ENCODE measurements at regions not wholly inside any gene's neighbourhood (a gene's known extent, or its start where the extent isn't known, plus 50 kb on each side); places are given as distances from the start of the nearest gene placed in this dataset.

DNA sequence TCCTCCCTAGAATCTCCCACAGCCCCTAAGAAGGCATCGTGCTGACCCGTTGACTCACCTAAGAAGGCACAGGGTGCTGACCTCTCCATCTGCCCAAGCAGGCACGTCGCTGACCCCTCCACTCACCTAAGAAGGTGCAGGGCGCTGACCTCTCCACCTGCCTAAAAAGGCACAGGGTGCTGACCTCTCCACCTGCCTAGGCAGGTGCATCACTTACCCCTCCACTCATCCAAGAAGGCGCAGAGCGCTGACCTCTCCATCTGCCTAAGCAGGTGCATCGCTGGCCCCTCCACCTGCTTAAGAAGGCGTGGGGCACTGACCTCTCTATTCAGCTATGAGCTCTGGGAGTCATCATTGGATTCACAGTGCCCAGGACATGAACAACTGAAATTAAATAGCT lies 54.4 kb upstream of the FCN1 start (continued):
- no peak for TF ChIP-seq MYC (IDR thresholded peaks at IDR 0.05; ENCODE audit: insufficient read depth, insufficient read length, insufficient replicate concordance, low read length, severe bottlenecking)
- TF ChIP-seq, protein P1, sequence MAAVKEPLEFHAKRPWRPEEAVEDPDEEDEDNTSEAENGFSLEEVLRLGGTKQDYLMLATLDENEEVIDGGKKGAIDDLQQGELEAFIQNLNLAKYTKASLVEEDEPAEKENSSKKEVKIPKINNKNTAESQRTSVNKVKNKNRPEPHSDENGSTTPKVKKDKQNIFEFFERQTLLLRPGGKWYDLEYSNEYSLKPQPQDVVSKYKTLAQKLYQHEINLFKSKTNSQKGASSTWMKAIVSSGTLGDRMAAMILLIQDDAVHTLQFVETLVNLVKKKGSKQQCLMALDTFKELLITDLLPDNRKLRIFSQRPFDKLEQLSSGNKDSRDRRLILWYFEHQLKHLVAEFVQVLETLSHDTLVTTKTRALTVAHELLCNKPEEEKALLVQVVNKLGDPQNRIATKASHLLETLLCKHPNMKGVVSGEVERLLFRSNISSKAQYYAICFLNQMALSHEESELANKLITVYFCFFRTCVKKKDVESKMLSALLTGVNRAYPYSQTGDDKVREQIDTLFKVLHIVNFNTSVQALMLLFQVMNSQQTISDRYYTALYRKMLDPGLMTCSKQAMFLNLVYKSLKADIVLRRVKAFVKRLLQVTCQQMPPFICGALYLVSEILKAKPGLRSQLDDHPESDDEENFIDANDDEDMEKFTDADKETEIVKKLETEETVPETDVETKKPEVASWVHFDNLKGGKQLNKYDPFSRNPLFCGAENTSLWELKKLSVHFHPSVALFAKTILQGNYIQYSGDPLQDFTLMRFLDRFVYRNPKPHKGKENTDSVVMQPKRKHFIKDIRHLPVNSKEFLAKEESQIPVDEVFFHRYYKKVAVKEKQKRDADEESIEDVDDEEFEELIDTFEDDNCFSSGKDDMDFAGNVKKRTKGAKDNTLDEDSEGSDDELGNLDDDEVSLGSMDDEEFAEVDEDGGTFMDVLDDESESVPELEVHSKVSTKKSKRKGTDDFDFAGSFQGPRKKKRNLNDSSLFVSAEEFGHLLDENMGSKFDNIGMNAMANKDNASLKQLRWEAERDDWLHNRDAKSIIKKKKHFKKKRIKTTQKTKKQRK (IDR thresholded peaks at IDR 0.05; ENCODE audit: low read depth, low read length) = no peak
- TF ChIP-seq SPI1 (IDR thresholded peaks at IDR 0.05; ENCODE audit: borderline replicate concordance, insufficient read depth, low read depth, low read length) = no peak

DNA sequence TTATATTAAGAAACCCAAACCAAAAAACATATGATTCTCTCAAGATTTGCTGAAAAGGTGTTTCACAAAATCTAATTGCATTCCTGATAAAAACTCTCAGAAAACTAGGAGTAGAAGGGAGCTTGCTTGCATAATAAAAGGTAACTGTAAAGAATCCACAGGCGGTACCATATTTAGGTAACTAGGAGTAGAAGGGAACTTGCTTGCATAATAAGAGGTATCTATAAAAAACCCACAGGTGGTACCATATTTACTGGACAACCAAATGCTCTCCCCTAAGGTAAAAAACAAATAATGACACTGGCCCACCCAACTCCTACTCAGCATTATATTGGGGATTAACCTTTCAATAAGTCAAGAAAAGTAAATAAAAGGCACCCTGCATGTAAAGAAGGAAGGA lies 57.5 kb upstream of the FCN1 start:
- no peak overlapping the region for H3K27ac ChIP-seq (ENCODE audit: control insufficient read depth, insufficient read depth)
- no TSS peak for BruUV-seq (replicated peaks)
- FAIRE-seq (no peak), ATAC-seq (no peak), DNase-seq (ENCODE audit: low read depth, low spot score) (no peak)
- H3K79me2 ChIP-seq (ENCODE audit: control insufficient read depth, insufficient read depth, low read length) = no peaks in the 10 kb centered on the region
- in situ Hi-C loops (cut with MboI) (no loop called here), intact Hi-C loops (cut with micrococcal nuclease; ENCODE audit: unreplicated experiment) (no loop called here)
- no peaks in the 10 kb centered on the region for H3K4me1 ChIP-seq (ENCODE audit: control insufficient read depth, insufficient read depth, low read length)
- ChIA-PET CTCF (no interaction called here), RAD21 (ENCODE audit: unreplicated experiment) (no interaction called here), SMC1A (ENCODE audit: uncharacterized antibody, unreplicated experiment) (no interaction called here), POLR2A (no interaction called here)
- WGBS (ENCODE audit: insufficient coverage, insufficient replicate concordance, low lambda C conversion rate, missing lambda C conversion rate) = 53% methylated on average over 1 of the region's 1 CpG
- no peaks in the 10 kb centered on the region; a peak in 1 of 4 replicates for H3K27me3 ChIP-seq (replicated peaks in 1 of 2; ENCODE audit: control insufficient read depth in 2 of 2, insufficient read depth in 2 of 2, low read length in 1 of 2)
- H3K4me3 ChIP-seq = no peak overlapping the region
- no peak overlapping the region for H3K4me2 ChIP-seq (ENCODE audit: control insufficient read depth, insufficient read depth)
- no peaks in the 10 kb centered on the region for H4K20me1 ChIP-seq (ENCODE audit: control insufficient read depth, insufficient read depth)
- H3K9ac ChIP-seq (ENCODE audit: control insufficient read depth, insufficient read depth, low read length) = no peak overlapping the region
- no peak overlapping the region for H2AFZ ChIP-seq (ENCODE audit: control insufficient read depth, low read depth, low read length)
- no peaks in the 10 kb centered on the region for H3K9me3 ChIP-seq (replicated peaks; ENCODE audit: control insufficient read depth, insufficient read depth, low read length)
- no peaks in the 10 kb centered on the region for H3K36me3 ChIP-seq (ENCODE audit: control insufficient read depth in 2 of 2, insufficient read depth in 2 of 2, low read length in 1 of 2)
- TF ChIP-seq, protein P2, sequence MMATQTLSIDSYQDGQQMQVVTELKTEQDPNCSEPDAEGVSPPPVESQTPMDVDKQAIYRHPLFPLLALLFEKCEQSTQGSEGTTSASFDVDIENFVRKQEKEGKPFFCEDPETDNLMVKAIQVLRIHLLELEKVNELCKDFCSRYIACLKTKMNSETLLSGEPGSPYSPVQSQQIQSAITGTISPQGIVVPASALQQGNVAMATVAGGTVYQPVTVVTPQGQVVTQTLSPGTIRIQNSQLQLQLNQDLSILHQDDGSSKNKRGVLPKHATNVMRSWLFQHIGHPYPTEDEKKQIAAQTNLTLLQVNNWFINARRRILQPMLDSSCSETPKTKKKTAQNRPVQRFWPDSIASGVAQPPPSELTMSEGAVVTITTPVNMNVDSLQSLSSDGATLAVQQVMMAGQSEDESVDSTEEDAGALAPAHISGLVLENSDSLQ (IDR thresholded peaks at IDR 0.05) = no peak
- TF ChIP-seq PML (IDR thresholded peaks at IDR 0.05; ENCODE audit: low read length) (no peak), MTA2 (IDR thresholded peaks at IDR 0.05; ENCODE audit: low read depth) (no peak)
- TF ChIP-seq, protein P3, sequence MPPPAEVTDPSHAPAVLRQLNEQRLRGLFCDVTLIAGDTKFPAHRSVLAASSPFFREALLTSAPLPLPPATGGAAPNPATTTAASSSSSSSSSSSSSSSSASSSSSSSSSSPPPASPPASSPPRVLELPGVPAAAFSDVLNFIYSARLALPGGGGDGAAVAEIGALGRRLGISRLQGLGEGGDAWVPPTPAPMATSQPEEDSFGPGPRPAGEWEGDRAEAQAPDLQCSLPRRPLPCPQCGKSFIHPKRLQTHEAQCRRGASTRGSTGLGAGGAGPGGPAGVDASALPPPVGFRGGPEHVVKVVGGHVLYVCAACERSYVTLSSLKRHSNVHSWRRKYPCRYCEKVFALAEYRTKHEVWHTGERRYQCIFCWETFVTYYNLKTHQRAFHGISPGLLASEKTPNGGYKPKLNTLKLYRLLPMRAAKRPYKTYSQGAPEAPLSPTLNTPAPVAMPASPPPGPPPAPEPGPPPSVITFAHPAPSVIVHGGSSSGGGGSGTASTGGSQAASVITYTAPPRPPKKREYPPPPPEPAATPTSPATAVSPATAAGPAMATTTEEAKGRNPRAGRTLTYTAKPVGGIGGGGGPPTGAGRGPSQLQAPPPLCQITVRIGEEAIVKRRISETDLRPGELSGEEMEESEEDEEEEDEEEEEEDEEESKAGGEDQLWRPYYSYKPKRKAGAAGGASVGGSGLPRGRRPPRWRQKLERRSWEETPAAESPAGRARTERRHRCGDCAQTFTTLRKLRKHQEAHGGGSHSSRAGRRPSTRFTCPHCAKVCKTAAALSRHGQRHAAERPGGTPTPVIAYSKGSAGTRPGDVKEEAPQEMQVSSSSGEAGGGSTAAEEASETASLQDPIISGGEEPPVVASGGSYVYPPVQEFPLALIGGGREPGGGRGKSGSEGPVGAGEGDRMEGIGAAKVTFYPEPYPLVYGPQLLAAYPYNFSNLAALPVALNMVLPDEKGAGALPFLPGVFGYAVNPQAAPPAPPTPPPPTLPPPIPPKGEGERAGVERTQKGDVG (CRISPR knock-in tag; IDR thresholded peaks at IDR 0.05) = no peak
- TF ChIP-seq, protein P4, sequence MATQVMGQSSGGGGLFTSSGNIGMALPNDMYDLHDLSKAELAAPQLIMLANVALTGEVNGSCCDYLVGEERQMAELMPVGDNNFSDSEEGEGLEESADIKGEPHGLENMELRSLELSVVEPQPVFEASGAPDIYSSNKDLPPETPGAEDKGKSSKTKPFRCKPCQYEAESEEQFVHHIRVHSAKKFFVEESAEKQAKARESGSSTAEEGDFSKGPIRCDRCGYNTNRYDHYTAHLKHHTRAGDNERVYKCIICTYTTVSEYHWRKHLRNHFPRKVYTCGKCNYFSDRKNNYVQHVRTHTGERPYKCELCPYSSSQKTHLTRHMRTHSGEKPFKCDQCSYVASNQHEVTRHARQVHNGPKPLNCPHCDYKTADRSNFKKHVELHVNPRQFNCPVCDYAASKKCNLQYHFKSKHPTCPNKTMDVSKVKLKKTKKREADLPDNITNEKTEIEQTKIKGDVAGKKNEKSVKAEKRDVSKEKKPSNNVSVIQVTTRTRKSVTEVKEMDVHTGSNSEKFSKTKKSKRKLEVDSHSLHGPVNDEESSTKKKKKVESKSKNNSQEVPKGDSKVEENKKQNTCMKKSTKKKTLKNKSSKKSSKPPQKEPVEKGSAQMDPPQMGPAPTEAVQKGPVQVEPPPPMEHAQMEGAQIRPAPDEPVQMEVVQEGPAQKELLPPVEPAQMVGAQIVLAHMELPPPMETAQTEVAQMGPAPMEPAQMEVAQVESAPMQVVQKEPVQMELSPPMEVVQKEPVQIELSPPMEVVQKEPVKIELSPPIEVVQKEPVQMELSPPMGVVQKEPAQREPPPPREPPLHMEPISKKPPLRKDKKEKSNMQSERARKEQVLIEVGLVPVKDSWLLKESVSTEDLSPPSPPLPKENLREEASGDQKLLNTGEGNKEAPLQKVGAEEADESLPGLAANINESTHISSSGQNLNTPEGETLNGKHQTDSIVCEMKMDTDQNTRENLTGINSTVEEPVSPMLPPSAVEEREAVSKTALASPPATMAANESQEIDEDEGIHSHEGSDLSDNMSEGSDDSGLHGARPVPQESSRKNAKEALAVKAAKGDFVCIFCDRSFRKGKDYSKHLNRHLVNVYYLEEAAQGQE (IDR thresholded peaks at IDR 0.05; ENCODE audit: low read depth, low read length) = no peak
